GM18907 (cell line): ENCODE measurements at regions not wholly inside any gene's neighbourhood (a gene's known extent, or its start where the extent isn't known, plus 50 kb on each side); places are given as distances from the start of the nearest gene placed in this dataset.
"Not testable (repeated sequence)": the region's sequence is repeated elsewhere in the genome, so short reads cannot be mapped to it uniquely, and the experiment has no call there.

Experiments
- ATAC-seq: cut with Tn5 transposase; IDR thresholded peaks from one replicate; pipeline ENCODE4 v1.9.1; 2021; ENCODE audit warnings: mild to moderate bottlenecking, moderate library complexity; ENCODE audit not compliant: unreplicated experiment

- ATAC-seq = no peak
These were observed 87.0 kb upstream of the CCL21 start for GRCh38 chr9:34796924-34797323.

- ATAC-seq = no peak
These were observed 83.5 kb upstream of the CCL21 start for GRCh38 chr9:34793428-34793827.

- ATAC-seq = peak; percentile 60
These were observed 74.1 kb upstream of the CCL21 start for GRCh38 chr9:34783951-34784487.

- no peak for ATAC-seq
These were observed 72.4 kb upstream of the CCL21 start for GRCh38 chr9:34782372-34782771.

GRCh38 chr9:34777666-34778065 is 67.7 kb upstream of the CCL21 start:
- no peak for ATAC-seq

GRCh38 chr9:34773955-34774354 is 64.0 kb upstream of the CCL21 start:
- no peak for ATAC-seq

- ATAC-seq = no peak
These were observed 63.5 kb upstream of the CCL21 start for GRCh38 chr9:34773306-34773910.

GRCh38 chr9:34771007-34771406 is 61.1 kb upstream of the CCL21 start:
- ATAC-seq = no peak

GRCh38 chr9:34767087-34767486 is 57.2 kb upstream of the CCL21 start:
- not testable (repeated sequence) for ATAC-seq

GRCh38 chr9:34760196-34761040 is 50.5 kb upstream of the CCL21 start:
- ATAC-seq = not testable (repeated sequence)
